Natural killer cell (primary cell): ENCODE measurements at regions not wholly inside any gene's neighbourhood (a gene's known extent, or its start where the extent isn't known, plus 50 kb on each side); places are given as distances from the start of the nearest gene placed in this dataset.

Experiments
- ATAC-seq, 3 donors: fragments of 150-1000 bp in 2 of 3; fragments of 200-7000 bp in 1 of 3; cut with Tn5 transposase; 1 replicate in 1 of 3; 2 replicates in 2 of 3; pipeline ENCODE4 v1.10.0; 2021; ENCODE audit warnings: mild to moderate bottlenecking in 2 of 3, moderate library complexity in 2 of 3
- DNase-seq, 2 donors: peaks; one replicate each; pipeline versions ENCODE4 v3.0.0 to v3.0.0-alpha.2; 2013 to 2021; ENCODE audit warnings: mixed read lengths in 1 of 2
- H3K27ac ChIP-seq: one replicate; pipeline ENCODE4 v1.5.1; 2013; ENCODE audit warnings: mild to moderate bottlenecking, low read length
- H3K27me3 ChIP-seq: one replicate; pipeline ENCODE4 v1.6.1; 2013; ENCODE audit warnings: low read length; ENCODE audit not compliant: control insufficient read depth, insufficient read depth
- H3K36me3 ChIP-seq: one replicate; pipeline ENCODE4 v1.6.1; 2013; ENCODE audit warnings: low read length; ENCODE audit not compliant: control insufficient read depth, insufficient read depth
- H3K4me1 ChIP-seq: one replicate; pipeline ENCODE4 v1.6.1; 2013; ENCODE audit warnings: low read length; ENCODE audit not compliant: control insufficient read depth, insufficient read depth
- H3K4me3 ChIP-seq: one replicate; pipeline ENCODE4 v1.5.1; 2013; ENCODE audit warnings: low read length
- H3K9me3 ChIP-seq: one replicate; pipeline ENCODE4 v1.6.1; 2013; ENCODE audit warnings: low read length; ENCODE audit not compliant: control insufficient read depth, insufficient read depth
- H3K27ac Mint-ChIP-seq, 2 donors: one replicate each; pipeline ENCODE4 v1.8.0; 2022; ENCODE audit warnings: mild to moderate bottlenecking in 2 of 2, mixed read lengths in 2 of 2, moderate library complexity in 1 of 2
- H3K27me3 Mint-ChIP-seq, 2 donors: one replicate each; pipeline ENCODE4 v1.8.0; 2022; ENCODE audit warnings: low read depth in 2 of 2, mixed read lengths in 2 of 2
- H3K36me3 Mint-ChIP-seq: one replicate; pipeline ENCODE4 v1.8.0; 2022; ENCODE audit warnings: mixed read lengths
- H3K4me1 Mint-ChIP-seq, 2 donors: one replicate each; pipeline ENCODE4 v1.8.0; 2022; ENCODE audit warnings: mixed read lengths in 2 of 2
- H3K4me3 Mint-ChIP-seq: one replicate; pipeline ENCODE4 v1.8.0; 2022; ENCODE audit warnings: mild to moderate bottlenecking, moderate library complexity, mixed read lengths
- H3K9me3 Mint-ChIP-seq, 2 donors: one replicate each; pipeline ENCODE4 v1.8.0; 2022; ENCODE audit warnings: mixed read lengths in 2 of 2
- CTCF ChIP-seq: fragments of 200-600 bp; IDR thresholded peaks from one replicate; pipeline ENCODE4 v1.8.0; 2022; ENCODE audit warnings: antibody characterized with exemption
- WGBS: methylation state at CpG from one replicate; pipeline ENCODE4 v1.1.7; 2013; ENCODE audit warnings: missing lambda C conversion rate; ENCODE audit not compliant: insufficient coverage; 5-methylcytosine and 5-hydroxymethylcytosine counted together
- intact Hi-C: fragments of 100-400 bp; cut with micrococcal nuclease; formaldehyde crosslinking; loops from one replicate; pipeline ENCODE4 v1.14.2; 2022

GRCh38 chr13:80074143-80074752 is 266.7 kb downstream of the SPRY2 start:
- H3K36me3 Mint-ChIP-seq, result no peaks in the 10 kb centered on the region
- no peak for DNase-seq
- no peaks in the 10 kb centered on the region for H3K9me3 Mint-ChIP-seq
- no peak overlapping the region for H3K27ac Mint-ChIP-seq
- Histone ChIP-seq H3K27me3 (no peaks in the 10 kb centered on the region), H3K4me1 (no peaks in the 10 kb centered on the region), H3K27ac (no peak overlapping the region), H3K9me3 (no peaks in the 10 kb centered on the region), H3K36me3 (no peaks in the 10 kb centered on the region), H3K4me3 (no peak overlapping the region)
- no peak for ATAC-seq
- H3K4me1 Mint-ChIP-seq, result peaks cover 0 to 4% of the 10 kb centered on the region in 2 donors
- TF ChIP-seq CTCF, result no peak
- intact Hi-C loops, result no loop called here
- no peaks in the 10 kb centered on the region for H3K27me3 Mint-ChIP-seq
- 92% methylated on average over 13 of the region's 13 CpGs for WGBS
- H3K4me3 Mint-ChIP-seq, result no peak overlapping the region

GRCh38 chr13:80072231-80072630 is 268.7 kb downstream of the SPRY2 start:
- peaks cover 0 to 4% of the 10 kb centered on the region in 2 donors for H3K4me1 Mint-ChIP-seq
- H3K27me3 Mint-ChIP-seq, result no peaks in the 10 kb centered on the region
- no peak for ATAC-seq
- no peaks in the 10 kb centered on the region for H3K36me3 Mint-ChIP-seq
- intact Hi-C loops, result no loop called here
- Histone ChIP-seq H3K27me3 (no peaks in the 10 kb centered on the region), H3K9me3 (no peaks in the 10 kb centered on the region), H3K4me1 (no peaks in the 10 kb centered on the region), H3K4me3 (no peak overlapping the region), H3K27ac (no peak overlapping the region), H3K36me3 (no peaks in the 10 kb centered on the region)
- no peak overlapping the region for H3K4me3 Mint-ChIP-seq
- H3K9me3 Mint-ChIP-seq, result no peaks in the 10 kb centered on the region
- H3K27ac Mint-ChIP-seq, result no peak overlapping the region
- no peak for TF ChIP-seq CTCF
- DNase-seq, result no peak

GRCh38 chr13:80070024-80070703 is 270.8 kb downstream of the SPRY2 start:
- H3K27me3 ChIP-seq, result no peaks in the 10 kb centered on the region
- H3K4me3 ChIP-seq, result no peak overlapping the region
- Mint-ChIP-seq H3K4me3 (no peak overlapping the region), H3K9me3 (no peaks in the 10 kb centered on the region), H3K4me1 (peaks cover 0 to 4% of the 10 kb centered on the region in 2 donors), H3K27ac (no peak overlapping the region), H3K27me3 (no peaks in the 10 kb centered on the region), H3K36me3 (no peaks in the 10 kb centered on the region)
- no peak overlapping the region for H3K27ac ChIP-seq
- H3K4me1 ChIP-seq, result no peaks in the 10 kb centered on the region
- no peak for TF ChIP-seq CTCF
- no peaks in the 10 kb centered on the region for H3K9me3 ChIP-seq
- ATAC-seq (no peak), DNase-seq (no peak)
- WGBS, result 84% methylated on average over 10 of the region's 11 CpGs
- no peaks in the 10 kb centered on the region for H3K36me3 ChIP-seq
- intact Hi-C loops, result no loop called here

GRCh38 chr13:80069374-80069773 is 271.6 kb downstream of the SPRY2 start:
- Histone ChIP-seq H3K4me1 (no peaks in the 10 kb centered on the region), H3K27me3 (no peaks in the 10 kb centered on the region), H3K4me3 (no peak overlapping the region), H3K27ac (no peak overlapping the region), H3K36me3 (no peaks in the 10 kb centered on the region), H3K9me3 (no peaks in the 10 kb centered on the region)
- WGBS, result 85% methylated on average over 2 of the region's 3 CpGs
- H3K9me3 Mint-ChIP-seq, result no peaks in the 10 kb centered on the region
- ATAC-seq, result no peak
- H3K27ac Mint-ChIP-seq, result no peak overlapping the region
- TF ChIP-seq CTCF, result no peak
- no peak for DNase-seq
- no peak overlapping the region for H3K4me3 Mint-ChIP-seq
- intact Hi-C loops, result no loop called here
- H3K27me3 Mint-ChIP-seq, result no peaks in the 10 kb centered on the region
- no peaks in the 10 kb centered on the region for H3K36me3 Mint-ChIP-seq
- no peaks in the 10 kb centered on the region for H3K4me1 Mint-ChIP-seq
